HG03439 (cell line): ENCODE measurements at regions not wholly inside any gene's neighbourhood (a gene's known extent, or its start where the extent isn't known, plus 50 kb on each side); places are given as distances from the start of the nearest gene placed in this dataset.

Experiments
- ATAC-seq: cut with Tn5 transposase; IDR thresholded peaks from one replicate; pipeline ENCODE4 v1.9.1; 2021; ENCODE audit warnings: mild to moderate bottlenecking, moderate library complexity; ENCODE audit not compliant: unreplicated experiment

DNA sequence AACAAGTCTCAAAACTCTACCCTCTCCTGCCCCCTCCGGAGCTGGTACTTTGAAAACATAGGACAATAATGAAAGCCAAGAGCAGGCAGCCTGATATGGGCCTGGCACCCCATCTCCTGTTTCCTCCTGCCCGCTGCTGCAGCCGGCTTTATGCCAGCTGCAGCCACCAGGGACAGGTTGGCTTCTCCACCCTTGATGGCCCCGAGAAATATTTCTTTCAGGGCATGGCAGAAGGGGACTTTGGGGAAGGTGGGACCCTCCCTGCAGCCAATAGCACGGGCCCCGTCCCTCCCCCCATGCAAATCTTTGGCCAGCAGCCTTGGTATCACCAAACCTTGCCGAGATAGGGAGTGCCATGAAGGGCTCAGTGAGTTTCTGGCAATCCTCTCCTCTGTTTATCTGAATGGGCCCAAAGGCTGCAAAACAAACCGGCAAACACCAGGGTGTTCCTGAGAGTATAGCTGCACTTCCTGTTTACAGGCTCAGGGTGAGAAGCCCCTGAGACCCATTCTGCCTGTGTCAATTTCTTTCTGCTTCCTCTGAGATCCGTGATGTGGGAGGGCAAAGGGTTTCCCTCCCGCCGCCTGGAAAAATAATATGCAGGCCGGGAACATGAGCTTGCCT lies 73.4 kb upstream of the BOD1 start:
- no peak for ATAC-seq

DNA sequence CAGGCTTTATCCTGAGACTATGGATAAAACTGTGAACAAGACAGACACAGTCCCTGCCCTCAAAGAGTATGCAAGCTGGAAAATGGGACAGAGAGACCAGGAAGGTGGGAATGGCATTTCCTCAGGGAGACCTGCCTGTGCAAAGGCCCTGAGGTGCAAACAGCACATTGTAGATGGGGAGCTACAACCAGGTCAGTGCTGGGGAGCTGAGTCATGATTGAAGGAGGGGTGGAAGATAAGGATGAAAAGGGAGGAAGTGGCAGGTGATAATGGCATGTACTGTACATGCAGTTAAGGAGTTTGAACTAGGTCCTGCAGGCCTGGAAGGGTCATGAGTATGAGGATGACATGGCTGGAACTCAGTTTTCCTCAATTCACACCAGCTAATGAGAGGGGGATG lies 75.5 kb upstream of the BOD1 start:
- ATAC-seq, result no peak

DNA sequence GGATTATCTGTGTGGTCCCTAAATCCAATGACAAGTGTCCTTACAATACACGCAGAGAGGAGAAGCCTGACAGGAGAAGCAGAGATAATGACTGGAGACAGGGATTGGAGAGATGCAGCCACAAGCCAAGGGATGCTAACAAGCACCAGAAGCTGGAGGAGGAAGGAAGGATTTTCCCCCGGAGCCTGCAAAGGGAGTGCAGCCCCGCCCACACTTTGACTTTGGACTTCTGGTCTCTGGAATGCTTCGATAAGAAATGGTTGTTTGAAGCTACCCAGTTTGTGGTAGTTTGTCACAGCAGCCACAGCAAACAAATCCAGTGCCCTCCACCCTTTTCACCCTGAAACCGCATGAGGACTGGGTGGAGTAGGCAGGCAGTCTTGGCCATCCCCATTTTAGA lies 77.2 kb upstream of the BOD1 start:
- no peak for ATAC-seq

DNA sequence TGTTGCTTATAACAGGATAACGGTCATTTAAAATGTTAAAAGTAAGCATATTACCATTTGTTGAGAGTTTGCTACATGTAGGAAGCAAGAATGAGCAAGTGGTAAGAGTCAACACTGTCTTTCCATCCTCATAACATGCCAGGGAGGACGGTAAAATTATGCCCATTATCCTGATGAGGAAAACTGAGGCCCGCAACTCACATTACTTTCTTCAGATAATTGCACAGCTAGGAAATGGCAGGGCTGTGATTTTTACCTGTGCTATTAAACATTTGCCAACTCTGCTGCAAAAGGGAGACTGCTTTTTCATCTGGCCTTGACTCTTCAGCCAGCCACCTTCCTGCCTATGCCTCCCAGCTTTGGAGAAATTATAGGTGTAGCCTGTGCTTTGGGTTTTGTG lies 79.8 kb upstream of the BOD1 start:
- ATAC-seq, result no peak

DNA sequence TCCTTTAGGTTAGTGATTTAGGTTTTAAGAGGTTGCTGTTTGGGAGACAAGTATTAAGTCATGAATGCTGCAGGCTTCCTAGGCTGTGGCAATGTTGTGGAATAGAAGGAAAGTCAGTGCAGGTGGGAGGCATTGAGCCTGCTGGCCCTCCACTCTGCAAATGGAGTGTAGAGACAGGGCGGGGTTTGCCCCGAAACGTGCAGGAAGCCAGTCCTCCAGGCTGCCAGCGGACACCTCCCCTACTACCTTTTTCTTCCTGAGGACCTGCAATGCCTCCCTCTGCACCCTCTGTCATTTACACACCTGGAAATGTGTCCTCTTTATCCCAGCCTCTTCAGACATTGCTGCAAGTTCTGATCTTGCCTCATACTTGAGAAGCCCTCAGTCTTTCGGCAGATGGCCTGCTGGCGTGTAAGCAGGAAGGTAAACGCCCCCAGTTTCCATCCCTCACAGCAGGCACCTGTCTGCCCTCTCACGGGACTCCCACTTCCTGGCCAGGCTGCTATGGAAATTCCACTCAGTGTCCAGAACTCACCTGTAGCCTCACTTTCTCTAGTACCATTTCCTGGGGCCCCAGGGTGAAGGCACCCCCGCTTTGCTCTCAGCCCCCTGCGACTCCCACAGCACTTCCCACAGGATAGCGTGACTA lies 81.6 kb upstream of the BOD1 start:
- no peak for ATAC-seq

DNA sequence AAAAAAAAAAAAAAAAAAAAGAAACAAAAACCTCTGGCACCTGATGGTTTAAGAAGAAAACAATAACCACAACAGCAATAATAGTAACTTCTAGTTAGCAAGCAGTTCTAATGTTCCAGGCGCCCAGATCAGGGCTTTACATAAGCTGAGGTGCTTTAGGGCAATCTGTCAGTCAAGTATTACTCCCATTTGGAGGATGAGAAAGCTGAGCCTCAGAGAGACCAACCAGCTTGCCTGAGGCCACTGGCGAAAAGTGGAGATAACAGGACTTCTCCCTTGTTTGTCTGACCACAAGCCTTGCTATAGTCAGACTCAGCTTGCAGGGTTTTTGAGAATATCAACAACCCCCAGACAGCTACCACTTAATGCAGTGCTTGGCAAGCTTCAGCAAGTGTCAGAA lies 83.5 kb upstream of the BOD1 start:
- no peak for ATAC-seq

DNA sequence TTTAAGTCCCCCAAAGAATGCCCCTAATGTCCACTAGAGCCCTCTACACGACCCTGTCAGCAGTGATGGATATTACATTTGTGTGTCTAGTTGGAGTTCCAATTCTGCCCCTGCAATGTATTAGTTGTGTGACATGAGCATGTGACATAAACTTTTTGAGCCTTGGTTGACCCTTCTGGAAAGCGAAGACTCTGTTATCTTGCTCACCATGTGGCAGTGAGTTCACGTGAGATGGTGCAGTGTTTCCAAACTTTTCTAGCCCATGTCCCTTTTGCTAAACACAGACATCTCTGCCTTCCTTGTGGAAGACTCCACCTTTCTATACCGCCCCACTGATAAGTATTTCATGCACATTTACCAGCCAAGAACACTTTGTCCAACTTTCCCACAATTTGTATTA lies 87.0 kb upstream of the BOD1 start:
- ATAC-seq, result no peak

DNA sequence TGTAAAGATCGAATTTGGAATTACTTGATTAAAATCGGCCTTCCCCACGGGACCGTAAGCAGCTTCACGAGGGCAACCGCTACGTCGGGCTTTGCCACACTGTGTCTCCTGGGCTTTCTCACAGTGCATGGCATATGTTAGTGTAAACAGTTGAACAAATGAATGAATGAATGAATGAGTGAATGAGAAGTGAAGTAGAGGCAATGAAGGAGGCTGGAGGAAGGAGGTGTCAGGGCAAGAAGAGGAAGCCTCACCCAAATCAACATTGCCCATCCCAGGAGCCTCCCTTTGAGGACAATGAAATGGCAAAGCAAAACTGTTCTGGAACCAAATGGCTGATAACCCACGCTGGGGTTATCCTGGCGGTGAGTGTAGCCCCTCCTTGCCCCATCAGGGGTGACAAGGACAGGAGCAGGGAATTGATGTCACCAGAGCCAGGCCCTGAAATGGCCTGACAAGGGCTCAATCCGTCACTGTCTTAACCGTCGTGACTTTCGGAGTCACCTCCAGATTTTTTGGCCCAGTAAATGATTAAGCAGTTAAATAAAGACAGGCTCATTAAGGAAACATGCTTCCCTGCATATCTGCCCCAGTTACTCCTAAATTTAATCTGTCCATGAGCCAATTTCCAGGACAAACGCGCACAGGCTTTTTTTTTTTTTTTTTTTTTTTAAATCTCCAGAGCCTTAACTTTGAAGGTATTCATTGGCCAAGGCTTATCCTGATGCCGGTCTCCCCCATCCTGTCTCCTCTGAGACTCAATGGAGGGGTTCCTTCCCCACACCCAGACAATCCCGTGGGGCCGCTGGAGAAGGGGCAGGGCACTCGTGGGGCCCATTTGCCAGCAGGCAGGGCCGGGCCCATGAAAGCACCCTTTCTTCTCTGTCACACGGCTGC lies 88.4 kb upstream of the BOD1 start:
- ATAC-seq, result no peak

DNA sequence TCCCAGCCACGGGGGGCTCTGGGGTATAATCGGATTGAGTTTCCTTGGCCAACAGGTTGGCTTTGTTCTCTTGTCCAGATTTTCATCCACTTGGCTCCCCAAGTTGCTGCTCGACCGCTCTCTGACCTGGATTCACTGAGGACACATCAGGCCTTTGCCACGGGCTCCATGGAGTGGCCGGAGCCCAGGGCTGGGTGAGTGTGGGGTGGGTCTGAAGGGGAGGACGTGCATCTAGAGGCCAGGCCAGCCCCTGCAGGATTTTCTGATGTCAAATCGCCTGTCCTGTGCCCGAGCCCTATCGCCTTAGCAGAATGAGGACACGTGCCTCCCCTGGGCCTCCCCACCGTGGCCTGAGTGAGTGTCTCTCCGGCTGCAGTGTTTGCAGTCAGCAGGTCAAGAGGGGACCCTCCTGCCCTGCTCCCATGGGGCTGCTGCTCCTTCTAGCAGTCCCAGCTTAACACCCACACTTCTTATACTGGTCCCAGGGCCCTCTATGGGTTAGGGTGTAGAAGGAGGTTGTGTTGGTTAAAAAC lies 89.1 kb upstream of the BOD1 start:
- ATAC-seq, result no peak

DNA sequence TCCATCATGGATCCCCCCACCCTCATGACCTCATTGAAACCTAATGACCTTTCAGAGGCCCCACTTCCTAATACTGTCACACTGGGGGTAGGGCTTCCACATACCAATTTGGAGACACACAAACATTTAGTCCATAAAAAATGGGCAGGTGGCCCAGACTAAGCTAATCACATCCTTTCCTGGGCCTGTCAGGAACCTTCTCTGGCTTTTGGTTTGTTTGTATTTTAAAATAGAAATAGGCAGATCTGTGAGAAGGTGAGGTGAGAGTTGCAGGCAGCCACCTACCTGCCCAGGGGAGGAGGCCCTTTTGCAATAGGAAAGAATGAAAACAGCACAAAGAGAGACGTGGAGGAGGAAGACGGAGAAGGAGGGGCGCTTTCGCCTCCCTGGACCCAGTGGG lies 90.2 kb upstream of the BOD1 start:
- ATAC-seq, result no peak

DNA sequence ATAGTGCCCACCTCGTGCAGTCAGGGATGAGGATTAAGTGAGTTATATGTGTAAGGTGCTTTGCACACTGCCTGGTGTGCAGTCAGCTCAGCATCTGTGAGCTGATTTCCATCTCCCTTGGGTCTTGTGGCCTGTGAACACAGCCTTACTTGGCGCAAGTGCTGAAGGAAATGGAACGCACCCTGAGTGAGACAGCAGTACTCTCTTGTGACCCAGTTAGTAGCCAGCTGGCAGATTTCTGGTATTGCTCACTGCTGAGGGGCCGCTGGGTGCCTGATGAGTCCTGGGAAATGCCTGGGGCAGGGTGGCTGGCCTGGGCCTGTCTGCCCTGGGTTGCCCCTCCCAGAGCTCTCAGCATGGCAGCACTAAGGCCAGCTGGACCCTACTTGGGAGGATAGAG lies 90.9 kb upstream of the BOD1 start:
- ATAC-seq, result peak; percentile 70

DNA sequence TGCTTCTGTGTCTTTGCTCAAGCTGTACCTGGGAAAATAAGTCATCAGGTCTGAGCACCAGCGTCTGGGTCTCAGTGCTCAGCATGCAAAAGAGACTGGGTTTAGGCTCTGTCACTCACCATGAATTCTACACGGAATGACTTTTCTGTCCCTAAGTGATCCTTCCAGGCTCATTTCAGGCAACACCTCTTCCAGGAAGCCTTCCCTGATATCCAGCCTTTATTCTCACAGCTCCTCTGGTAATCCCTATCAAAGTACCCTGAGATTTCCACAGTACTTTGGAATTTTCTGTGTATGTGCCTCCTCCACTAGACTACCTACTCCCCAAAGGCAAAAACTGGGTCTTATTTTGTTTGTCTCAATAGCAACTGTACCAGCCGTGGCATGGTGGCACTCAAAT lies 92.7 kb upstream of the BOD1 start:
- ATAC-seq, result no peak

DNA sequence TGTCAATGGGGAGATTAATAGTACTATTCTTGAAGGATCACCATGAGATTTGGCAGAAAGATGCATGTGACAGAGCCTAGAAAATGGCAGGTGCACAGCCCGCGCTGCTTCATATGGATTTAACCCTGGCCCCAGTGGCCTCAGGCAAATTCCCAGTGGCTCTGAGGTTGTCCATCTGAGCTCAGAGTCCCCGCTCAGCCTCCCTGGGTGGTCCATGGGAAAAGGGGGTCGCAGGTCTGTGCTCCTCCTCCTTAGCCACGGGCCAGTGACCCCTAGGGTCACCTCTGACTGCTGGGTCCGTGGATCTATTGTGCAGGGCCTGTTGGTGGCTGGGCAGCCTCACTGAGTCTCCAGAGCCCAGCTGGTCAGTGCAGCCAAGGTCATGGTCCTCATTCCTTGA lies 93.3 kb upstream of the BOD1 start:
- no peak for ATAC-seq

DNA sequence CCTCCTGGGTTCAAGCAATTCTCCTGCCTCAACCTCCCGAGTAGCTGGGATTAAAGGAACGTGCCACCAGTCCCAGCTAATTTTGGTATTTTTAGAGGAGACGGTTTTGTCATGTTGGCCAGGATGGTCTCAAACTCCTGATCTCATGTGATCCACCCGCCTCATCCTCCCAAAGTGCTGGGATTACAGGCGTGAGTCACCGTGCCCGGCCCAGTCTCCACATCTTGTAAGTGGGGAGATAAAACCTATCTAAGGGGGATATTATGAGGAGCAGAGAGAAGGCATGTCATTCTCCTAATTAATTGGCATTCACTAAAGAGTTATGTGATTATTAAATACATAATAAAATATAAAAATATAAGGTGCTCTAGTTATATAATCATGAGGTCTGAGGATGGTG lies 94.1 kb upstream of the BOD1 start:
- ATAC-seq, result no peak

DNA sequence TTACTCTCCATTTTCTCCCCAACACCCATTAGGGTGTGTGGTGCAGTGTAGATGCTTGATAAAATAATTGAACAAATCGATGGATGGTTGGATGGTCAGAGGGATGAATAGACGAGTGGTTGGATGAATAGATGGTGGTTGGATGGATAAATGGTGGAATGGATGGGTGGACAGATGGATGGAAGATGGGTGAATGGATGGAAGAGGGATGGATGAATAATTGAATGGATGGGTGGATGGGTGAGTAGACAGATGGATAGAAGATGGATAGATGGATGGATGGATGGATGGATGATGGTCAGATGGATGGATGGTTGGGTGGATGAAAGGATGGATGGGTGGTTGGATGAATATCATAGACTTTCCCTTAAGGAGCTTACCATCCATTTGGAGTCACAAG lies 95.0 kb upstream of the BOD1 start:
- ATAC-seq, result no peak

DNA sequence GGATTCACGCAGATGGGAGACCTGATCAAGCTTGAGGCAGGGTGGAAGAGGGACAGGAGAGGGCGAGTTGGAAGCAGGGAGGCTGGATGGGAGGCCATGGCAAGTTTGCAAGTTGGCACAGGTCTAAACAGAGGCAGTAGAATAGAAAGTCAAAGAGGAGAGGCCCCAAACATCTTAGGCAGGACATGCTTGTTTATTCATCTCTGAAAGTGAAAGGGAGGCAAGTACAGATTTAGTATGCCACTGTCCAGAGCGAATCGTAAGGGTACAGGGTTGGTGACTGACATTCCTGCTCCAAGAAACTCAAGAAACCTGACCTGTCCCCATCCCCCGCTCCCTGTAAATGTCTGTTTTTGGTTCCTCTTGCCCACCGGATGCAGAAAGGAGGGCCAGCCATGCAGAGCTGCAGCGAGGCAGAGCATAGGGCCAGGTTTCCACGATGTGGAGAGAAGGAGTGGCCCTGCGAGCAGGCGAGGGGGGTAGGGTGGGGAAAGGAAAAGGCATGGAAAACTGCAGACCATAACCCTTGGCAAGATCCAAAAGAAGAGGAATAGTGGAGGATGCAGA lies 96.2 kb upstream of the BOD1 start:
- no peak for ATAC-seq

DNA sequence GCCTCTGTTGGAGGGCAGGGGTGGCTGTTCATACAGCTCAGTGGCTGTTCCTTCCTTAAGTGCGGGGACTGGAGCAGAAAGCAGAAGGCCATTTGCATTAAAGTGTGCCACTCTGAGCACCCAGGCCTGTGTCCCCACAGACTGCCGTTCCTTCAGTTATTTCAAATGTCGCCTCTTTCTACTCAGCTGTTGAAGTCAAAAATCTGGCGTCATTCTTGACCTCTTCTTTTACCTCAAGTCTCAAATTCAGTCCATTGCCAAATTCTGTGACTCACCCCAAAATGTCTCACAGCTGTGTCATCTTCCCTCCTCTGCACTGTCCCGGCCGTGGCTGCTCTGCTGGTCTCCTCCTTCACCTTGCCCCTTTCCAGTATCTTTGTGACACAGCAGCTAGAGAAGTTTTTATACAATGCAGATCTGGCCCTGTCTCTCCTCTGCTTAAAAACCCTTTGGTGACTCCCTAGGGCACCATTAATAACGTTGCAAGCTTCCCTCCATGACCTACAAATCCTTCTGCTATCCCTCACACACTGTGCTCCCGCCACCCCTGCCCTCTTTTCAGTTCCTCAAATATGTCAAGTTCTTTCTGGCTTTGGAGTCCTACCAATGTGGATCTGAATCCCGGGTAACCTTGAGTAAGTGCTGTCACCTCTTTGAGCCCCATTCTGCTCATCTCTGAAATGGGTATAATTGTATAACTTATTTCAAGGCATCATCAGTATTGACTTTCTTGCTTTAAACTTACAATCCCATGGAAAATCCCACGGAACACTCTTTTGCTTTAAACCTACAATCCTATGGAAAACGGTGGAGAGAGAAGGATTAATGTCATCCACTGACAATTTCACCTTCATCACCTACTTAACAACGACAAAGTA lies 98.3 kb upstream of the BOD1 start:
- no peak for ATAC-seq

DNA sequence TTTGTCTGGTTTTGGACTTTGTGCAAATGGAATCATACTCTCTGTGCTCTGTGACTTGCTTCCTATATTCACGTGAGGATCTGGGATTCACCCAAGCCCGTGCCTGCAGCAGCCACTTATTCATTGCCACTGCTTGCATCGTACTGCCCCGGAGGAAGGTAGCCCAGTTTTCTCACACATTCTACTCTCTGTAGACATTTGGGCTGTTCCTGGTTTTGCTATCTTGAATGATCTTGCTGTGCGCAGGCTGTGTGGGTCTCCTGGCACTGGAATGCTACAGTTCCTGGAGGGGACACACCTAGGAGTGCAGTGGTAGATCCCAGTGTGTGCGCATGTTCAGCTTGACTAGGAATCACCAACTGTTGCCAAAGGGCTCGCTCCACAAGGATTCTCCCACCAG lies 99.2 kb upstream of the BOD1 start:
- ATAC-seq, result no peak

DNA sequence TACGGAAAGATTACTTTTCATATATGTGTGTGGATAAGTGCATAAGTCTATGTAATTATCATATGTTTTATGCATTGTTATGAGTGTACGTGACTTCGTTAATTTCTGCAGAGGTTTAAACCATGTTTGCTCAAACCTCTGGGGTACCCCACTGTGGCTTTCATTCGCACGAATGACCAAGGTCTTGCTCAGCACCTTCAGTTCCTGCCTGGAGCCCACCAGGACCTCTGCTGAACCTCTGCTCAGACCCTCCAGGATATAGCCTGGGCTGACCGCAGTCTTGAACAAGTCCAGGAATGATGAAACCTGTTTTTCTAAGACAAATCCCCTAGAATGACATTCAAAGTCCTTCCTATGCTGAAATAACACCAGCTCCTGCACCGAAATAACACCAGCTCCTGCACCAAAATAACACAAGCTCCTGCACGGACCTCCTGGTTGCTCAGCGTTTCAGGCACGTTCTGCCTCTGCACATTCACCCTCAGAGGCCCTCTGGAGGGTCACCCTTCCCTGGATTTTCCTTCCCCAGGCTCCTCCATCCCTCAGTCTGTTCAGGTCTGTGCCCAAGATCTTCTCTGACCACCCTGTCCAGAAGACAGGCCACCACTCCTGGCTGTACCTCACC lies 99.7 kb upstream of the BOD1 start:
- no peak for ATAC-seq

DNA sequence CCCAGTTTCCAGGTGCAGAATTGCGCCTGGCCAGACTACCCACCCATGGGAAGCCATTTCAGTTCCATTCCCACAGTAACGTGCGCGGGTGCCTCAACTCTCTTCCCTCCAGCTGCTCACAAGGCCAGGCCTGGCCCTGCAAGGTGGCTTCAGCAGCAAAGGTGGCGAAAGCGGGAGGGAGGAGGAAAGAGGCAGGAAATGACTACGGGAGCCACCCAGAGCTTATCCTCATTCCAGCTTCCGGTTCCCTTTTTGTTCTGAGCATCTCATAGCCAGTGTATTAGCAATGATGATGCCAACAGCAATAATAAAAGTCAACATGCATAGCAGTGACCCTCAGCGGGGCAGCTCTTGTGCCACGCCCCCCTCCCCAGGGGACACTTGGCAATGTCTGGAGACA lies 101.5 kb upstream of the BOD1 start:
- ATAC-seq, result no peak
